H1 (cell line): ENCODE measurements at regions not wholly inside any gene's neighbourhood (a gene's known extent, or its start where the extent isn't known, plus 50 kb on each side); places are given as distances from the start of the nearest gene placed in this dataset.

Experiments used
- HDAC2 ChIP-seq, 2 experiments: fragments of 300-600 bp in 1 of 2; sonication (generic) in 1 of 2; IDR thresholded peaks; 2 replicates each; pipeline ENCODE4 v1.6.1; 2011 to 2012; ENCODE audit warnings: low read depth in 2 of 2, low read length in 2 of 2, mild to moderate bottlenecking in 2 of 2, moderate library complexity in 2 of 2, borderline replicate concordance in 1 of 2, inconsistent platforms in 1 of 2
- JUN ChIP-seq: IDR thresholded peaks from 2 replicates; pipeline ENCODE4 v1.6.1; 2011; ENCODE audit warnings: low read depth, mild to moderate bottlenecking, improper control_type of control experiment, low read length
- SIRT6 ChIP-seq: IDR thresholded peaks from one replicate; pipeline ENCODE4 v1.7.1; 2012; ENCODE audit warnings: low read length, inconsistent platforms
- SIX5 ChIP-seq: IDR thresholded peaks from 2 replicates; pipeline ENCODE4 v1.6.1; 2011; ENCODE audit warnings: mild to moderate bottlenecking, low read depth, low read length
- TF ChIP-seq, protein P1 (sequence below), 3 experiments: IDR thresholded peaks; 1 replicate in 2 of 3; 2 replicates in 1 of 3; pipeline versions ENCODE4 v1.5.1 to v1.6.1; 2011; ENCODE audit warnings: low read length in 3 of 3, mild to moderate bottlenecking in 3 of 3, inconsistent platforms in 2 of 3, low read depth in 1 of 3, moderate library complexity in 1 of 3; ENCODE audit not compliant: insufficient read depth in 1 of 3; ENCODE audit errors: control extremely low read depth in 1 of 3
- TF ChIP-seq, protein P2 (sequence below): IDR thresholded peaks from 2 replicates; pipeline ENCODE4 v1.6.1; 2012; ENCODE audit warnings: inconsistent platforms

DNA sequence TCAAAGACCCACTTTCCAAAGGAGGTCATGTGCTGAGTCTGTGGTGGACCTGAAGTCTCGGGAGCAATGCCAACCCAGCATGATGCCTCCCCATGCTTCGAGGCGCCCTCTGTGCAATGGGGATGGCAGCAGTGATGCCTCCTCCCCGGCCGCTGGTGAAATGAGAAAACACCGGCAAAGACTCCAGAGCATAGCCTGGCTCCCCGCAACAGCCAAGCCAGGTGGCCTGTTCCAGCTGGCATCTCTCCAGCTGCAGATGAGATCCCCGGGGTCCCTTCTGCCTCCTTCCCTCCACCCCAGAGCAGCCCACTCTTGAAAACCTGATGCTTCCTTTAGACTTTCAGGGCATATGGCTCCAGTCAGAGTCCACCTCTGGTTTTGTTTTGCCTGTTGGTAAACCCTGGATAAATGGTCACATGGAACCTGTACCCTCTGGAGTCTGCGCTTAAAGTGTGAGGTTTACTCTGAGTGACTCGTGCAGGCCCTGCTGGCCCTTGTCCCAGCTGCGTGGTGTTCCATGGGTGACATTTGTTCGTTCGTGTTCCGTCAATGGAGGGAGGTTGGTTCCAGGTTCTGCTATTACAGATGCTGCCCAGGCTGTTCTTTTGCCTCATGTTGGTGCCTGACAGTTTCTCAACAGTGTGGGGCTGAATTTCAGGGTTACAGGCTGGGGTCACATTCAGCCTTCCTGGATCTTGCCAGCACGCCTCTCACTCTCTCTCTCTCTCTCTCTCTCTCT is 181.8 kb upstream of the CIBAR2 start (continued):
- TF ChIP-seq, protein P1, sequence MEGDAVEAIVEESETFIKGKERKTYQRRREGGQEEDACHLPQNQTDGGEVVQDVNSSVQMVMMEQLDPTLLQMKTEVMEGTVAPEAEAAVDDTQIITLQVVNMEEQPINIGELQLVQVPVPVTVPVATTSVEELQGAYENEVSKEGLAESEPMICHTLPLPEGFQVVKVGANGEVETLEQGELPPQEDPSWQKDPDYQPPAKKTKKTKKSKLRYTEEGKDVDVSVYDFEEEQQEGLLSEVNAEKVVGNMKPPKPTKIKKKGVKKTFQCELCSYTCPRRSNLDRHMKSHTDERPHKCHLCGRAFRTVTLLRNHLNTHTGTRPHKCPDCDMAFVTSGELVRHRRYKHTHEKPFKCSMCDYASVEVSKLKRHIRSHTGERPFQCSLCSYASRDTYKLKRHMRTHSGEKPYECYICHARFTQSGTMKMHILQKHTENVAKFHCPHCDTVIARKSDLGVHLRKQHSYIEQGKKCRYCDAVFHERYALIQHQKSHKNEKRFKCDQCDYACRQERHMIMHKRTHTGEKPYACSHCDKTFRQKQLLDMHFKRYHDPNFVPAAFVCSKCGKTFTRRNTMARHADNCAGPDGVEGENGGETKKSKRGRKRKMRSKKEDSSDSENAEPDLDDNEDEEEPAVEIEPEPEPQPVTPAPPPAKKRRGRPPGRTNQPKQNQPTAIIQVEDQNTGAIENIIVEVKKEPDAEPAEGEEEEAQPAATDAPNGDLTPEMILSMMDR (IDR thresholded peaks at IDR 0.05; ENCODE audit: control extremely low read depth in 1 of 3, insufficient read depth in 1 of 3, low read depth in 1 of 3, low read length in 3 of 3), result no peak
- TF ChIP-seq HDAC2 (IDR thresholded peaks at IDR 0.05; ENCODE audit: borderline replicate concordance in 1 of 2, low read depth in 2 of 2, low read length in 2 of 2) (no peak), SIX5 (no peak), SIRT6 (no peak), JUN (no peak)
- TF ChIP-seq, protein P2, sequence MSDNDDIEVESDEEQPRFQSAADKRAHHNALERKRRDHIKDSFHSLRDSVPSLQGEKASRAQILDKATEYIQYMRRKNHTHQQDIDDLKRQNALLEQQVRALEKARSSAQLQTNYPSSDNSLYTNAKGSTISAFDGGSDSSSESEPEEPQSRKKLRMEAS, result no peak
- TF ChIP-seq, all 59 proteins: peak for 0
